ENCODE measurements at regions not wholly inside any gene's neighbourhood (a gene's known extent, or its start where the extent isn't known, plus 50 kb on each side); places are given as distances from the start of the nearest gene placed in this dataset.

- no peak for DNase-seq
These were observed 628.0 kb downstream of the EPHA7 start for GRCh38 chr6:92791403-92791802.

DNA sequence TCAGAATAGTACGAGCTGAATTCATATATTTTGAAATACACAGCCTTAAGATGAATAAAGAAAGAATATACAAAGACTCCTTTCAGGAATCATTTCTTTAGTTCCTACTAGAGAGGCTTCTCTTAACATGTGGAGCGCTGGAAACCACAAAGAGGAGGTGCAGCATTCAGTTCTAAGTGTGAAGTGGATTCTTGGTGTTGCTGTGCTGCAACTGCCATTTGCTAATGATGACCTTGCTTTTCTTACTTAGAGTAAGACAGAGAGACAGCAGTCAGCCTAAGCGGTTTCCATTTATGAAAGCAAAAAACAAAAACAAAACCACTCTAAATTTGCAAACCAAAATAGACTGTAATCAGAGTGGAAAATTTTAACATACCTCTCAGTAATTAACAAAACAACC, 629.0 kb downstream of the EPHA7 start:
- no peak for DNase-seq

DNA sequence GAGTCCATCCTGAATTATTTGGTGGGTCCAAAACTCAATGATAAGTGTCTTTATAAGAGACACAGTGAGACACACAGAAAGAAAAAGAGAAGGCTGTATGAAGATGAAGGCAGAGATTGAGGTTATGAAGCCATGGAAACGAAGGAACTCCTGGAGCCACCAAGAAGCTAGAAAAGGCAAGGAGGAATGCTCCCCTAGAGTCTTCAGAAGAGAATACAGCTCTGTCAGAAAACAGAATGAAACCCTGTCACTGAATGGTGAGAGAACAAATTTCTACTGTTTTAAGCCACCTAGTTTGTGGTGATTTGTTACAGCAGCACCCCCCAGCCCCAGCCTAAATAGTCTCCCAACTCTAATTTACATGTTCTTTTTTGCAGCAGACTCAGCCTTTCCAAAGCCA, 635.1 kb downstream of the EPHA7 start:
- no peak for DNase-seq

DNA sequence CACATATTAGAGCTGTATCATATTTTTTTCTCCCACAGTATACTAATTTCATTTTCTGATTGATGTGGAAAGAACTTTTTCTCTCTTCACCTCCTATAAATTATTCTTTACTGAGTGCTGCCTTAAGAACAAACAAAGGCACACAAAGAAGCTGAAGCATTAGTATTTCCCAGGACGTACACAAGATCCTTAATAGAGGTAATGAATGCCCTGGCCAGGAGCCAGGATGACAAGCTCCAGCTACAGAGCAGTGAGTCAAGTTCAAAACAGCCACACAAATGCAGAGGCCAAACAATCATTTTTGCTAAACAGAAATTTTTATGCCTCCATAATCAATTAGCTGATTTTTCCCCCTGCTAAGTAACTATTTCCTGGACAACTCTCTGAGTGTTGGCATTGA, 639.6 kb downstream of the EPHA7 start:
- DNase-seq: no peak

GRCh38 chr6:92777146-92777740, 642.1 kb downstream of the EPHA7 start:
- no peak for DNase-seq

- no peak for DNase-seq
These were observed 648.8 kb downstream of the EPHA7 start for GRCh38 chr6:92770540-92770939.

GRCh38 chr6:92767101-92767500, 652.3 kb downstream of the EPHA7 start:
- DNase-seq: no peak

DNA sequence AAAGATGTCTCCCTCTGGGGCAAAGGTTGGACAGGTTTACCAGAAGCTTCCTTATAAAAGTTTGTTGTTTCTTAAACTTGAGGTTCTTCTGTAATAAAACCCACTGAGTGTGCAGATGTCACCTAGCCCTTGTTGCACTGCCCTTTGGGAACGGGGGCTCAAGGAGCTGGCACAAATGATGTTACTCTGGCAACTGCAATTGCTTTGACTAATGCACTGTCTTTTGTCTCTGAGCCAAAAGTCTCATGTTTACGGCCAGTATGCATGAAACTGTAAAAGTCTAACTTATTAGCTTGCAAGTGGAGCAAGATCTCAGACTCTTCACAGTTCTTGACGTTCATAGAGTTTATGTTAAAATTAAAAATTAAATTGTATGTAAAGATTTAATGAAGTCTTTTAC, 655.7 kb downstream of the EPHA7 start:
- no peak for DNase-seq

DNA sequence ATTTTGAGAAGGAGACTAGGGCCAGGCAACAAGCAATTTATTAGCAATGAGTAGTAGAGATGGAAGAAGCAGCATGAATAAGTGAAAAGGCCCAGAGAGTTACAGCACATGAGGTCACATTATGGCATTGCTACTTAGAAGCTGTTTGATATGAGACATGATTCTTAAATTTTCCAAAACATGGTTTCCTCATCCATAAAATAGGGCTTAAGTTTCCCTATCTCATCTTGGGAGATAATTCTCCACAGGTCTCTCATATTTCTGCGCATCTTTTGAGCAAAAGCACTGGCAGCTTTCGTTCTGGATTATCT, 656.1 kb downstream of the EPHA7 start:
- DNase-seq: no peak

DNA sequence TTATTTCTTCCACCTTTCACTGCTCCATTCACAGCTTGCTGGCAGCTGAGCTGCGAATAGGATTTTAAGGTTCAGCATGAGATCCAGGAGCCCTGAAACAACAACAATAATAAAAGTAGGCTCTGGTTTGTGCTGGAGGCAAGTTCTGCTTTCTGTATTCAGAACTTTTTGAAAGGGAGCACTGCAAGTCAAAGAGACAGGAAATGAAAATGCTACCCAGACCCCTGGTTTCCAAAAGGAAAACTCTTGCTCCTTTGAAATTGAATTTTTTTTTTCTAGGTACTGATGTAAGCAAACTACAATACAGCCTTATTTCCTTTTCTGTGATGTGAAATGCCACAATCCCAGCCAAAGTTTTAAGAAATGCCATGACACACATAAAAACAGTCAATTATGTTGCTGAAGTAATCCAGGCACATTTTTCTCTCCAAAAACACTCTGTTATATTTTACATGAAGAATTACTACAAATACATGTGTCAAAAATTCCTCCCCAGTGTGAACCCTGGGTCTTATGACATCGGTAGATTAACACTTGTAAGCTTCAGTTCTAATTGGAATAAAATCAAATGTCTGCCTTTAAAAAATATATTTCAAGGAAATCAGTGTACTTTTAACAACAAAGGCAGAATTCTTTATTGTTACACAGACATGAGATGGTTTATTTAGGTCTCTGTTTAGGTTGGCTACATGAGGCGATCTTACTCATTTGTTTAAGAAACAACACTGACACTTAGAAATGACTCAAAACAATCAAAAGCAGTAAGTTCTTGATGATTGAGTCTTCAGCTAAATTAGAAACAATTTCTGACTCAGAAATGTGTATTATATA, 656.7 kb downstream of the EPHA7 start:
- DNase-seq: no peak

GRCh38 chr6:92759178-92759577, 660.2 kb downstream of the EPHA7 start:
- no peak for DNase-seq

DNA sequence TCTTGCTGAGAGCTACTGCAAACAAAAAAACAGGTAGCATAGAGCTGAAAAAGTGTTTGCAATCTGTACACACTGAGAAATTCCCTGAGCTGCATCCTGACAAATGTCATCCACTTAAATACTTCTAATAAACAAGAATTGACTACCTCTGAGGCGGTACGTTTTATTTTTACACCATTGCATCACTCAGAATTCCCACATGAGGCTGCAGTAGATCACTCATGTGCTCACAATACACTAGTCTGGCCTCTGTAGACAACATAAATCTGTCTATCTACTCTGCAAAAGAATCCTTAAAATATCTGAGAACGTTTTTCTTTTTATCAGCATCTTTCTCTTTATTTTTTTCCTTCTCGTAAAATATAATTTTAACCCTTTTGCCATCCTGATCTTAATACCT, 661.4 kb downstream of the EPHA7 start:
- DNase-seq: no peak

DNA sequence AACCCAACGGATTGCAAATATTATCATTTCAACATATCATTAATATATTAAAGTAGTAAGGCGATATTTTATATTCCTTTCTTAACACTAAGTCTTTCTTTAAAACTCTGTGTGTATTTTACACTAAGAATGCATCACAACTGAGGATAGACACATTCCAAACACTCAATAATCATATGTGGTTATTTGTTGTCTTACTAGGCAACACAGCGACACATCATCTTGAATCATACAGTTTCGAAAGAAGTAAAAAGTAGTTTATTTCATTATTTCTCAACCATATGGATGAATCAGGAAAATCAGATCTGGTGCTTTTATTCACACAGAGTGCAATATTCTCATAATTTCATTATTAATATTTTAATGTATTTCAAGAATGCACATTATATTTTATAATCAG, 662.4 kb downstream of the EPHA7 start:
- DNase-seq: no peak

- DNase-seq: no peak
These were observed 665.4 kb downstream of the EPHA7 start for GRCh38 chr6:92753956-92754355.

GRCh38 chr6:92752114-92752513, 667.2 kb downstream of the EPHA7 start:
- DNase-seq: no peak

DNA sequence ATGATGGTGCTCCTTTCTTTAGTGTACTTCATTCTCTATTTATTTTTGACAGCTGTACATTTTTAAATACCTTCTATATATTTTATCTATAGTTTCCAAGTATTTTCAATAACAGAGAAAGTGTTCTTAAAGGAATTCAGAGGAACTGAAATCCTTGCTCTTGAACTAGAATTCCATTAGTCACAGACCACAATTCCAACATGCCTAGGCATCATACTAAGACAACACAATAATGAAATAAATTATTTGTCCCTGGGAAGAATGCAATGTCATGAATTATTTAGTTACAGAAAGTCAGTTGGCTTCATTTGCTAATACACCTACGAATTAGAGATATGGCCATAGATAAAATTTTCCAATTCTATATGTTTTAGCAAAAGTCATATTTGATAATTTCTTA, 671.2 kb downstream of the EPHA7 start:
- DNase-seq: no peak

- DNase-seq: no peak
These were observed 681.4 kb downstream of the EPHA7 start for GRCh38 chr6:92737983-92738382.

- DNase-seq: no peak
These were observed 695.9 kb downstream of the EPHA7 start for GRCh38 chr6:92723390-92723931.

- DNase-seq: no peak
These were observed 699.6 kb downstream of the EPHA7 start for GRCh38 chr6:92719773-92720172.

- DNase-seq: no peak
These were observed 702.7 kb downstream of the EPHA7 start for GRCh38 chr6:92716638-92717037.

- no peak for DNase-seq
These were observed 703.4 kb downstream of the EPHA7 start for GRCh38 chr6:92715991-92716390.

DNA sequence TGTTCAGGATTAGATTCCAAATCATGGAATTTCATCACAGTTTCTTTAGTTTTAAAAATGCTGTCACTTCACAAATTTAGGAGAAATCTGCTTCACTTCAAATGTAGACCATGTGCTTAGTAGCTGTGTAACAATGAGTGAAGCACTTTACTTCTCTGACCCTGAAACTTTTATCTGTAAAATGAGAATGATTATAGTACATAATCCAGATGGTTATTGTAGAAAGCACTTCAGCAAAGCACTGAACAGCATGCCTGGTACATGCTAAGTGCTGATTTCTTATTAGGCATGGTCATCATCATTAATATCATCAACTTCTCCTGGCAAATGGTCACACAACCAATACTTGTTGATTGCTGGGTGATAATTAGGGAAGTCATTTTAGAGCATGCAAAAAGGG, 705.0 kb downstream of the EPHA7 start:
- no peak for DNase-seq

DNA sequence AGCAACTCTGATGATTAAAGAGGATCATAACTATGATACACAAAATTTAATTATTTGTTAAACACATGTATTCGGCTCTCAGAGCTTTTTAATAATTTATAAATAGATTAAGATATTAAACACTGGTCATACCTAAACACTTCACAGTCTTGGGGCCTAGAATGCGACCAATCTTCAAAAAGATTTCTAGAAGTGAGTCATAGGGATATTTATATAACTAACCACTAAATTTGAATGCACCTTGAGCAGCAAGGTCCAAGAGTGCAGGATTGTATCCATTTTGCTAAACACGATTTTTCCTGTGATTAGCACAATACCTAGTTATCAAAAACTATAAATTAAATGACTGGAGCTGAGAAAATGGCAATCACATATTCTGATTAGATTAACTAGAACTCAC, 709.3 kb downstream of the EPHA7 start:
- DNase-seq: no peak

GRCh38 chr6:92708945-92709344, 710.4 kb downstream of the EPHA7 start:
- no peak for DNase-seq

DNA sequence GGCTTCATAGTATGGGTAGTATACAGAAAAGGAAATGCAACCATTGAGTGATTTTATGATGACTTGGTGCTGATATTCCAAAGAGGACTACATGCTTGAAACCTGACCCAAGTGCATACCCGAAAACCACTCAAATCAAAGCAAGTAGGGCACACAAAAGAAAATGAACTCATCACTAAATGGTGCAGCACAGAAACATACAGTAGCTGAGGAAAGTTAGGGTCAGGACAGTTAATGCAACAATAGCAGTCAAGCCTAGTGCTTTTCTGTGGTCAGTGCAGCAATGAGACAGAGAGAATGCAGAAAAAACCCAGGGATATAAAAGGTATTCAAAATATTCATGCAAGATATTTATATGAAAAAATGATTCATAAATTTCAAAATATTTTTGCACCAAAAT, 711.1 kb downstream of the EPHA7 start:
- DNase-seq: no peak
